HG03442 (cell line): ENCODE measurements at regions not wholly inside any gene's neighbourhood (a gene's known extent, or its start where the extent isn't known, plus 50 kb on each side); places are given as distances from the start of the nearest gene placed in this dataset.

Experiments used
- ATAC-seq: cut with Tn5 transposase; IDR thresholded peaks from one replicate; pipeline ENCODE4 v1.9.1; 2021; ENCODE audit warnings: mild to moderate bottlenecking, moderate library complexity; ENCODE audit not compliant: unreplicated experiment

GRCh38 chr20:24789877-24790276 is 159.2 kb upstream of the CST7 start:
- ATAC-seq, result no peak

DNA sequence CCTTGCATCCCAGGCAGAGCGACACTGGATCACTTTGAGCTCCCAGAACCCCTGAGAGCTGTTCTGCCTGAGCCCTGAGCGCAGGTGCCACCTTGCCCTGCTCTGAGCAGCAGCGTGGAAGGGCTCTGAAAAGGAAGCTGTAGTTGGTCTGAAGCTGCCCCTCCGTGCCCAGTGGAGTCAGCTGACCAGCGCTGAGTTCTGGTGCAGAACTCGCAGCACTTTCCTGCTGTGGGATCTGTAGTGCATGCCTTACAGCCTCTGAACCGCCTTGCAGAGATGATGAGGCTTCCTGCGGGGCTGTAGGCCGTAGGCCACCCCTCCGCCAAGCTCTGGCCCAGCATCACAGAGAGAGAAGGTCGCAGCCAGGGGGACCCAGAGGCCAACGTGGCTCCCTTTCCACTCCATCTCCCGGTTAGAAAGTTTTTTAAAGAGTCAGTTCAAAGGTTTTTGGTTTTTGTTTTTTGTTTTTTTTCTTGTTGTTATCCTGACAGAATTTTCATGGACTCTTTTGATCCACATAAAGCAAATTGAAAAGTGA is 158.3 kb upstream of the CST7 start:
- ATAC-seq, result no peak

DNA sequence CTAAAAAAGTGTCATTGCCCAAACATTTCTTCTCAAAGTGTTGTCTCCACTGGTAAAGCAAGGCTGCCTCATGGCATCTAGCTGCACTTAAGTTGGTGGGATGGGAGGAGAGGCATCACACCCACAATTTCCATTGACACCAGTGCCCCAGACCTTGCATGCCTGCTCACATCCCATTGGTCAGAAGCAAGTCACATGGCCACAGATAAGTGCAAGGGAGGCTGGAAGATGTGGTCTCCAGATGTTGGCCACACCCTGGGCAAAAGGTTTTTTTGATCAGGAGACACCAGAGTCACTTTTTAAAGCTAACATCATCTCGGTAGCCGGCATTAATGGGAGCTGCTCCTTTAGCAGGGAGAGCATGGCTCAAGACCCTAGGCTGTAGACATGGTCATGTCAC is 157.1 kb upstream of the CST7 start:
- ATAC-seq, result no peak

GRCh38 chr20:24792641-24793495 is 156.2 kb upstream of the CST7 start:
- ATAC-seq, result no peak

DNA sequence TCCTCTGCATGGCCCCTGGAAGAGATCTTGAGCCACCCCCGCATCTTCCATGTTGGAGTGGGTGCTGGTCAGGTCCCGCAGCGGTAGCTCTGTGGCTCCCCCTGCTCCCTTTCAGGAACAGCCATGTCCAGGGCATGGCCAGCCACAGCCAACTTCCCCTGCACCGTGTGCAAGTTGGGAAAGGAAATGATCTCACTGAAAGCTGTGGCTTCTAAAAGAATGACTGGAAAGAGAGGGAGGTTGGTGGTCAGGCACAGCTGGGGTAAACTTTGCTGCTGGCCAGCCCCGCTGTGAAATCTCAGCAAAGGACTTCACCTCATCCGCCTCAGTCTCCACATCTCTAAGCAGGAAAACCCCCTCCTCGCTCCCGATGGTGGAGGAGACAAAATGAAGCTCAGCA is 153.6 kb upstream of the CST7 start:
- ATAC-seq, result no peak

DNA sequence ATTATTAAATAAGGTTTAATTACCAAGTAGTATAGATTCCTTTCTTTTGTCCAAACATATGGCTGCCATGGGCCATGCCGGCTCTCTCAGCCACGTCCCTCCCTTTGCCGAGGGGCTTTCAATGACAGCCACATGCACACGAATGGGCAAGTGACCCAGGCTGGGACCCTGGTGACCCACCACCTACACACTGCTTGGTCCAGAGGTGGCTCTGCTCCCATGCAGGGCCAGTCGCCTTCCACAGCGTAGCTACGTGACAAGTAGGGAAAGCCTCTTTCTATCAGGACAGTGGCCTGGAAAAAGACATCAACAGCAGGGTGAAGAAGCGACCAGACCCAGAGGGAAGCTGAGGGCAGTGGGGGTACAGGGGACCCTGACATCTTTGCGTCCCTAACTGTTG is 152.8 kb upstream of the CST7 start:
- no peak for ATAC-seq

GRCh38 chr20:24797113-24797512 is 152.0 kb upstream of the CST7 start:
- ATAC-seq, result no peak

GRCh38 chr20:24797745-24798655 is 151.1 kb upstream of the CST7 start:
- ATAC-seq, result no peak

- no peak for ATAC-seq
Measured at GRCh38 chr20:24798930-24799705, 150.0 kb upstream of the CST7 start.

GRCh38 chr20:24799971-24800580 is 149.0 kb upstream of the CST7 start:
- ATAC-seq, result no peak

DNA sequence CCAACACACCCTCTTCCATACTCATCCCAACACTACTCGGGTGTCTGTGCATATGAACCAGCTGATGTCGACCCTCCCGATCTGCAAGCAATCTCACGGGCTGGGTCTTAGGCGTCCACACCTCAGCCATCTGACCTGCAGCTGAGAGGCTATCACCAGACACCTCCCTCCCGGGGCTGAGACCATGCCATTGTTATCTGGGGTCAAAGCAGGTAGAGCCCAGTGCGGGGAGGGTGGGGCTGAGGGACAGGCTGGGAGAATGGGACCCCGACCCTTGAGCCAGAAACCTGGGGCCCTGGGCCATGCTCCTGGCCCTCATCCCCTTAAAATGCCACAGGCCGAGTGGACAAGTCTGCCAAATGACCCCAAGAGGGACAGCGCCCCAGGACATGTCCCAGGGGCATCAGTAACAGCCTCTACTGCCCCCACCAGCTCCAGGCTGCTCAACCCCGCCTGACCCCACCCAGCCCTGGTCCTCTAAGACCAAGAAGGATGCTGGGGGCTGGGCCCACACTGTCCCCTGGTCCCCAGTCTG is 146.7 kb upstream of the CST7 start:
- no peak for ATAC-seq

DNA sequence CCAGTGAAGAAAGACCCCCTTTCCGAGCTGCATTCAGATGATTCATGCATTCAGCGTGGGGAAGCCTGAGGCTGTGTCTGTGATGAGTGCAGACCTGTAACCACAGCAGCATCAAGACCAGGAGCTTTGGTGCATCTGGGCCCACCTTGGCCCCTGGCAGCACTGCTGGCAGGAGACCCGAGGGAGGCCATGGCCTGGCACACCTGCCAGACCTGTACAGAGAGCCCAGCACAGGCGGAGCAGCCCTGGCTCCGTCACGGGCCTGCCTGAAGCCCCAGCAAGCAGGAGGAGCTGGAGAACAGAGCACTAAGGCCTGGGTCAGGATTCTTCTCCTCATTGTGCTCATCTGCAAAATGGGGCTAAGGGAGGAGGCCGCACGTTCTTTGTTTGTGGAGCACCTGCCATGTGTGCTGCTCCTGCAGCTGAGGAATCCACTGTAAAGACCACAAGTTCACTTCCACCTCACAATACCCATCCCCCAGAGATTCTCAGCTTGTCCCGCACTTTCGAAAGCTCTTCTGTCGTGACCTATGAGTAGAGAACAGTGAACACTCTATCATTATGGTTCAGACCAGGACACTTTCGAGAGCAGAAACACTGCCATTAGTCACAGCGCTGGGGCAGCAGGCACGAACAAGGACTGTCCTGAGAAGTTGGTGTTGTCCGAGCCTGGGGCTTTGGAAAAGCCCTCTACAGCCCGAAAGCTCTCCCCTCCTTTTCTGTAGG is 144.4 kb upstream of the CST7 start:
- ATAC-seq, result no peak

DNA sequence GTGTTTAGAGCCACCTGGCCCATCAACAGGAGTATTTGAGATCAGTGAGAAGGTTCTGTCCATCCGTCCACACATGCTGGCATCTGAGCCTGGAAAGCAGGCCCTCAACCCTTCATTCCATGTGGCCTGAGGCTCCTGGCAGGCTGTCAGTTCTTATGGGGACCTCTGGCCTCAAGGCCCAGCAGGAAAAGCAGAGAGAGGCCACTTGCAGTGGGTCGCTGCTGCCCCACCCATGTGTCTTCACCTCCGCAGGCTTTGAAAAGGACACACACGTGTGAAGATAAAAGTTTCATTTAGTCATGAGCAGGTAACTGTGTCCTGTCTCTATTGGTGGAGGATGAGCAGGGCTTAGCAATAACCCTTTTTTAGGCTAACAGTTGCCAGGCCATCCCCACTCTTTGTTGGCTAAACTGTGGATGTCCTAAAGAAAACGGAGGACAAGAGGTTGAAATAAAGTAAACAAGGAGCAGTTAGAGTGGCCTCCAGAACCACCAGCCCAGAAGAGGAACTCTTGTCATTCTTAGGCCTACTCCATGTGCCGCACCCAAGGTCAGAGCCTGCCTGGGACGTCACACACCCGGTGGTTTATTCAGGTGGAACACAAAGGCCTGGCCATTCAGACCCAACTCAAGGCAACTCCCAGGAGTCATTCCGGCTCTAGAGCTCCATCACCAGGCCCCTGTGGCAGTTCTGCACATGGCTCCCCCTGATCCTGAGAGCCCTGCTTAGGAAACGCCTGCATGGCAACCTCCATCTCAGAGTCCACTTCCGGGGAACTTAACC is 143.4 kb upstream of the CST7 start:
- no peak for ATAC-seq

DNA sequence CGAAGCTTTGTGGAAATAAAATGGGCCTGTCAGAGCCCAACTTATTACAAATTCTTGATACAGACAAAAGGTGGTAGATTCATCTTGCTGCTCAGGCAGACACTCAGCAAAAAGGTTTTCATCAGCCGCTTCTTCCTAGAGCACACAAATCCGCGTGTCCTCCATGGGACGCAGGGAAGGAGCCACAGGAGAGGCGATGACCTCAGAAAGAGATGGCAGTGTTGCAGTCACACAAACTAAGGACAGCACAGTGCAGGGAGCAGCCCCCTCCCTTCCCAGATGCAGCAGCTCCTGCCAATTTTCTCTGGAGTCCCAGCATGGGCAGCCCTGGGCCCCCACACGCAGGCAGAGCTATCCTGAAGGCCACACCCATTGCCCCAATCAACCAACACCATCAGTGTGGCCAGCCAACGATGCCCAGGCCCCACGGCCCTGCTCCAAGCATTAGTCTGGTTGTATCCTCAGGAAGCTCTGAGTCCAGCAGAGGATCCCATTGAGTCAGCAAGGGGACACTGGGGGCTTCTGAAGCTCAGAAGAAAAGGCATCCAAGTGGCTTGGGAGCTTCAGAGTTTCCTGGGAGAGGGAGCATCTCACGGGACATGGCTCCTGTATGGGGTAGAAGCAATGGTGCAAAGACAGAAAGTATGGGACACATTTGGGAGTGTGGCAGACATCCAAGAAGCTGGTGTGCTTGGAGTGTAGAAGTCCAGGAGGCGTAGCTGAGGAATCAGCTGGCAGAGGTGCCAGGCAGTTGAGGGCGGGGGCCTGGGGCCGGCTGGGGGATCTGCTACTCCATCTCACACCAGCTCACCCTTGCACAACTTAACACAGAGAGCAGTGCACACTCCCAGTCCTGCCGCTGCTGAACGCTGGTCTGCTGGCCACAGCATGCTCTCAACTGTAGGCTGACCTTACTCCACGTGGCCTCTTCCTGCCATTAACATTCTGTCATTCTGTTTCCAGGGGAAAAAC is 142.1 kb upstream of the CST7 start:
- no peak for ATAC-seq

- ATAC-seq, result no peak
Measured at GRCh38 chr20:24808616-24809015, 140.5 kb upstream of the CST7 start.

DNA sequence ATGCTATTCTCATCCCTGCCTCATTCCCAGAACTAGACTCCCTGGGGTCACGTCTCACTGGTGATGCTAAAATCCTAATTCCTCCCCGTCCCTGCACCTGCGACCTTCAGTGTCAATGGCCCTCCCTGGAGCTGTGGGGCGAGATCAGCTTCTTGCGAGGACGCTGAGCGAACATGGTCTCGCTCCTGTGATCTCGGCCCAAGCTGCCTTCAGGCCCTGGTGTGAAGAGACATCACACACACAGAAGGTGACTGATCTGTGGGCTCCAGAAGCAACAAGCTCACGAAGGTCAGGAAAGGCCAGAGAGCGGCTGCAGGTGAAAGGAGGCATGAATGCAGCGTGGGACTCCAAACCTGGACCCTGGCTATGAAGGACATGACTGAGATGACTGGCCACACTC is 139.5 kb upstream of the CST7 start:
- no peak for ATAC-seq

- no peak for ATAC-seq
Measured at GRCh38 chr20:24810676-24811407, 138.2 kb upstream of the CST7 start.
